ENCODE measurements at regions not wholly inside any gene's neighbourhood (a gene's known extent, or its start where the extent isn't known, plus 50 kb on each side); places are given as distances from the start of the nearest gene placed in this dataset.
A peak's percentile ranks its signal among the peaks of the same experiment; 100 is the strongest.
"Not testable (repeated sequence)": the region's sequence is repeated elsewhere in the genome, so short reads cannot be mapped to it uniquely, and the experiment has no call there.

DNA sequence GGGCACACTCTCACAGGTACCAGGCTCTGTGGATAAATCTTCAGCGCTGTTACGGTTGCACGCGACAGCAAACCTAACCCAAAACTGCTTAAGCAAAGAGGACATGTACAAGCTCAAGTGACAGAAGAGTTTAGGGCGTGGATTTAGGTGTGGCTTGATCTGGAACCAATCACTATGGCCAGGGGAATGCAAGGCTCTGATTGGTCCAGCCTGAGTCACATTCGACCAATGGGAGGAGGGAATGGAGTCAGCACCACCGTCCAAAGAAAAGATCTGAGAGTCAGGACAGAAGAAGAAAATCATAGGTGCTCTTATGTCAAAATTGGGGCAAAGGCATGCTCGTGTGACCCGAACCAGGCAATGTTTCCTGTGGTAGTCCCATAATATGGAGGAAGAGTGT is 139.0 kb downstream of the TRIM43 start:
- H3K27ac ChIP-seq (ENCODE audit: low read depth, low read length, poor library complexity, severe bottlenecking): no peak overlapping the region
- DNase-seq (ENCODE audit: low spot score): peak; percentile 45
- H3K4me3 ChIP-seq (ENCODE audit: low read depth, low read length, poor library complexity, severe bottlenecking): no peak overlapping the region
- no peaks in the 10 kb centered on the region for H3K9me3 ChIP-seq (ENCODE audit: low read depth, low read length, poor library complexity, severe bottlenecking)
- no peaks in the 10 kb centered on the region for H3K36me3 ChIP-seq (ENCODE audit: insufficient read depth, low read length, poor library complexity, severe bottlenecking)
- intact Hi-C loops (cut with micrococcal nuclease; ENCODE audit: unreplicated experiment): no loop called here
- H3K27me3 ChIP-seq (replicated peaks; ENCODE audit: insufficient read depth, low read depth, low read length, poor library complexity): peaks cover 4% of the 10 kb centered on the region
- CTCF ChIA-PET: no interaction called here
- no TSS peak for BruUV-seq (replicated peaks)
- TF ChIP-seq EZH2 (IDR thresholded peaks at IDR 0.05; ENCODE audit: borderline replicate concordance, low read depth, low read length, poor library complexity, severe bottlenecking) (no peak), CTCF (conservative IDR thresholded peaks at IDR 0.05; ENCODE audit: low read depth, low read length) (no peak)
- H3K4me1 ChIP-seq (ENCODE audit: insufficient read depth, low read length, poor library complexity, severe bottlenecking): no peaks in the 10 kb centered on the region
- POLR2A ChIA-PET (ENCODE audit: low non-redundant PET): no interaction called here

- no peak for DNase-seq (ENCODE audit: low spot score)
- Histone ChIP-seq H3K9me3 (ENCODE audit: low read depth, low read length, poor library complexity, severe bottlenecking) (no peaks in the 10 kb centered on the region), H3K27ac (ENCODE audit: low read depth, low read length, poor library complexity, severe bottlenecking) (no peak overlapping the region), H3K4me1 (ENCODE audit: insufficient read depth, low read length, poor library complexity, severe bottlenecking) (no peaks in the 10 kb centered on the region), H3K27me3 (replicated peaks; ENCODE audit: insufficient read depth, low read depth, low read length, poor library complexity) (peaks cover 6% of the 10 kb centered on the region), H3K4me3 (ENCODE audit: low read depth, low read length, poor library complexity, severe bottlenecking) (no peak overlapping the region), H3K36me3 (ENCODE audit: insufficient read depth, low read length, poor library complexity, severe bottlenecking) (no peaks in the 10 kb centered on the region)
- TF ChIP-seq EZH2 (IDR thresholded peaks at IDR 0.05; ENCODE audit: borderline replicate concordance, low read depth, low read length, poor library complexity, severe bottlenecking): no peak
- no peak for TF ChIP-seq CTCF (conservative IDR thresholded peaks at IDR 0.05; ENCODE audit: low read depth, low read length)
- intact Hi-C loops (cut with micrococcal nuclease; ENCODE audit: unreplicated experiment): no loop called here
- no TSS peak for BruUV-seq (replicated peaks)
- CTCF ChIA-PET: no interaction called here
- POLR2A ChIA-PET (ENCODE audit: low non-redundant PET): no interaction called here
These were observed 143.4 kb downstream of the TRIM43 start for GRCh38 chr2:95734976-95735890.

- no peak for DNase-seq (ENCODE audit: low spot score)
- Histone ChIP-seq H3K4me1 (ENCODE audit: insufficient read depth, low read length, poor library complexity, severe bottlenecking) (no peaks in the 10 kb centered on the region), H3K9me3 (ENCODE audit: low read depth, low read length, poor library complexity, severe bottlenecking) (no peaks in the 10 kb centered on the region), H3K27ac (ENCODE audit: low read depth, low read length, poor library complexity, severe bottlenecking) (no peak overlapping the region), H3K27me3 (replicated peaks; ENCODE audit: insufficient read depth, low read depth, low read length, poor library complexity) (peaks cover 6% of the 10 kb centered on the region), H3K4me3 (ENCODE audit: low read depth, low read length, poor library complexity, severe bottlenecking) (no peak overlapping the region), H3K36me3 (ENCODE audit: insufficient read depth, low read length, poor library complexity, severe bottlenecking) (no peaks in the 10 kb centered on the region)
- POLR2A ChIA-PET (ENCODE audit: low non-redundant PET): no interaction called here
- CTCF ChIA-PET: no interaction called here
- no peak for TF ChIP-seq CTCF (conservative IDR thresholded peaks at IDR 0.05; ENCODE audit: low read depth, low read length)
- TF ChIP-seq EZH2 (IDR thresholded peaks at IDR 0.05; ENCODE audit: borderline replicate concordance, low read depth, low read length, poor library complexity, severe bottlenecking): no peak
- intact Hi-C loops (cut with micrococcal nuclease; ENCODE audit: unreplicated experiment): no loop called here
- no TSS peak for BruUV-seq (replicated peaks)
These were observed 146.5 kb downstream of the TRIM43 start for GRCh38 chr2:95738301-95738700.

- BruUV-seq (replicated peaks); POLR2A ChIA-PET (ENCODE audit: low non-redundant PET): not testable (repeated sequence)
These were observed 160.3 kb downstream of the TRIM43 start for GRCh38 chr2:95752126-95752525.

DNA sequence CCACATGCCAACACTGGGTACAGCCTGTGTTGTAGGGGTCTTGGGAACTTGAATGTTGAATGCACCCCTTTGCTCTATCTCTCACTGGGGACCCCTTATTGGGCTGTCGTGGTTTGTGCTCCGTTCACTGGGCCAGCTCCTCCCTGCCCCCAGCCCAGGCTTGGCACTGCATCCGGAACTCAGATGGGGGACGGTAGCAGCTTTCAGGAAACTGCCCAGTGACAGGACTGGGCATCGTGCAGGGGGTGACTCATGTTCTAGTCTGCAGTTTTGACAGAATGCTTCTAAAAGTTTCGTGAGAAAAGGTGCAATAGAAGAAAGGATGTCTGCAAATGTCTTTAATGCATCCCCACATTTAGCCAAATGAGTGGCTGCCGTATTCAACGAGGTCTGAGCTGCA is 162.0 kb downstream of the TRIM43 start:
- H3K27me3 ChIP-seq (replicated peaks; ENCODE audit: insufficient read depth, low read depth, low read length, poor library complexity); BruUV-seq (replicated peaks); intact Hi-C loops (cut with micrococcal nuclease; ENCODE audit: unreplicated experiment); CTCF ChIA-PET; H3K4me1 ChIP-seq (ENCODE audit: insufficient read depth, low read length, poor library complexity, severe bottlenecking); H3K36me3 ChIP-seq (ENCODE audit: insufficient read depth, low read length, poor library complexity, severe bottlenecking); POLR2A ChIA-PET (ENCODE audit: low non-redundant PET); DNase-seq (ENCODE audit: low spot score); H3K27ac ChIP-seq (ENCODE audit: low read depth, low read length, poor library complexity, severe bottlenecking); H3K4me3 ChIP-seq (ENCODE audit: low read depth, low read length, poor library complexity, severe bottlenecking); H3K9me3 ChIP-seq (ENCODE audit: low read depth, low read length, poor library complexity, severe bottlenecking): not testable (repeated sequence)

More at GRCh38 chr2:95752126-95752525, 160.3 kb downstream of the TRIM43 start:
- H3K27ac ChIP-seq (ENCODE audit: low read depth, low read length, poor library complexity, severe bottlenecking); H3K9me3 ChIP-seq (ENCODE audit: low read depth, low read length, poor library complexity, severe bottlenecking); DNase-seq (ENCODE audit: low spot score); H3K36me3 ChIP-seq (ENCODE audit: insufficient read depth, low read length, poor library complexity, severe bottlenecking); CTCF ChIA-PET; H3K4me3 ChIP-seq (ENCODE audit: low read depth, low read length, poor library complexity, severe bottlenecking); intact Hi-C loops (cut with micrococcal nuclease; ENCODE audit: unreplicated experiment); H3K27me3 ChIP-seq (replicated peaks; ENCODE audit: insufficient read depth, low read depth, low read length, poor library complexity); H3K4me1 ChIP-seq (ENCODE audit: insufficient read depth, low read length, poor library complexity, severe bottlenecking): not testable (repeated sequence)

Measured in A673 (cell line).